ENCODE measurements at regions not wholly inside any gene's neighbourhood (a gene's known extent, or its start where the extent isn't known, plus 50 kb on each side); places are given as distances from the start of the nearest gene placed in this dataset.

- TF ChIP-seq CTCF (conservative IDR thresholded peaks at IDR 0.05) (peak; percentile 55), EZH2 (IDR thresholded peaks at IDR 0.05; ENCODE audit: low read depth) (no peak)
Observed at GRCh38 chr5:143685246-143685815, 126.6 kb upstream of the HMHB1 start.

Measured in PC-9 (cell line).